Natural killer cell (primary cell): ENCODE measurements at regions not wholly inside any gene's neighbourhood (a gene's known extent, or its start where the extent isn't known, plus 50 kb on each side); places are given as distances from the start of the nearest gene placed in this dataset.

Source experiments
- ATAC-seq, 3 donors: fragments of 150-1000 bp in 2 of 3; fragments of 200-7000 bp in 1 of 3; cut with Tn5 transposase; 1 replicate in 1 of 3; 2 replicates in 2 of 3; pipeline ENCODE4 v1.10.0; 2021; ENCODE audit warnings: mild to moderate bottlenecking in 2 of 3, moderate library complexity in 2 of 3
- DNase-seq, 2 donors: peaks; one replicate each; pipeline versions ENCODE4 v3.0.0 to v3.0.0-alpha.2; 2013 to 2021; ENCODE audit warnings: mixed read lengths in 1 of 2
- H3K27ac ChIP-seq: one replicate; pipeline ENCODE4 v1.5.1; 2013; ENCODE audit warnings: mild to moderate bottlenecking, low read length
- H3K27me3 ChIP-seq: one replicate; pipeline ENCODE4 v1.6.1; 2013; ENCODE audit warnings: low read length; ENCODE audit not compliant: control insufficient read depth, insufficient read depth
- H3K36me3 ChIP-seq: one replicate; pipeline ENCODE4 v1.6.1; 2013; ENCODE audit warnings: low read length; ENCODE audit not compliant: control insufficient read depth, insufficient read depth
- H3K4me1 ChIP-seq: one replicate; pipeline ENCODE4 v1.6.1; 2013; ENCODE audit warnings: low read length; ENCODE audit not compliant: control insufficient read depth, insufficient read depth
- H3K4me3 ChIP-seq: one replicate; pipeline ENCODE4 v1.5.1; 2013; ENCODE audit warnings: low read length
- H3K9me3 ChIP-seq: one replicate; pipeline ENCODE4 v1.6.1; 2013; ENCODE audit warnings: low read length; ENCODE audit not compliant: control insufficient read depth, insufficient read depth
- H3K27ac Mint-ChIP-seq, 2 donors: one replicate each; pipeline ENCODE4 v1.8.0; 2022; ENCODE audit warnings: mild to moderate bottlenecking in 2 of 2, mixed read lengths in 2 of 2, moderate library complexity in 1 of 2
- H3K27me3 Mint-ChIP-seq, 2 donors: one replicate each; pipeline ENCODE4 v1.8.0; 2022; ENCODE audit warnings: low read depth in 2 of 2, mixed read lengths in 2 of 2
- H3K36me3 Mint-ChIP-seq: one replicate; pipeline ENCODE4 v1.8.0; 2022; ENCODE audit warnings: mixed read lengths
- H3K4me1 Mint-ChIP-seq, 2 donors: one replicate each; pipeline ENCODE4 v1.8.0; 2022; ENCODE audit warnings: mixed read lengths in 2 of 2
- H3K4me3 Mint-ChIP-seq: one replicate; pipeline ENCODE4 v1.8.0; 2022; ENCODE audit warnings: mild to moderate bottlenecking, moderate library complexity, mixed read lengths
- H3K9me3 Mint-ChIP-seq, 2 donors: one replicate each; pipeline ENCODE4 v1.8.0; 2022; ENCODE audit warnings: mixed read lengths in 2 of 2
- CTCF ChIP-seq: fragments of 200-600 bp; IDR thresholded peaks from one replicate; pipeline ENCODE4 v1.8.0; 2022; ENCODE audit warnings: antibody characterized with exemption
- WGBS: methylation state at CpG from one replicate; pipeline ENCODE4 v1.1.7; 2013; ENCODE audit warnings: missing lambda C conversion rate; ENCODE audit not compliant: insufficient coverage; 5-methylcytosine and 5-hydroxymethylcytosine counted together
- intact Hi-C: fragments of 100-400 bp; cut with micrococcal nuclease; formaldehyde crosslinking; loops from one replicate; pipeline ENCODE4 v1.14.2; 2022

GRCh38 chr1:189983166-189983890 is 494.3 kb downstream of the BRINP3 start:
- H3K27me3 Mint-ChIP-seq, result no peaks in the 10 kb centered on the region
- WGBS, result 71% methylated on average over 1 of the region's 3 CpGs
- H3K9me3 Mint-ChIP-seq, result peaks cover 17 to 38% of the 10 kb centered on the region in 2 donors
- H3K4me3 Mint-ChIP-seq, result no peak overlapping the region
- peaks cover 6% of the 10 kb centered on the region for H3K36me3 Mint-ChIP-seq
- no peaks in the 10 kb centered on the region for H3K4me1 Mint-ChIP-seq
- Histone ChIP-seq H3K27me3 (no peaks in the 10 kb centered on the region), H3K4me3 (no peak overlapping the region), H3K4me1 (no peaks in the 10 kb centered on the region), H3K36me3 (no peaks in the 10 kb centered on the region), H3K9me3 (peaks cover under 1% of the 10 kb centered on the region), H3K27ac (no peak overlapping the region)
- intact Hi-C loops, result no loop called here
- TF ChIP-seq CTCF, result no peak
- DNase-seq, result no peak
- no peak for ATAC-seq
- no peak overlapping the region for H3K27ac Mint-ChIP-seq

- no peaks in the 10 kb centered on the region for H3K4me1 ChIP-seq
- no peaks in the 10 kb centered on the region for H3K36me3 ChIP-seq
- H3K4me3 ChIP-seq, result no peak overlapping the region
- H3K27me3 ChIP-seq, result no peaks in the 10 kb centered on the region
- no peaks in the 10 kb centered on the region for H3K9me3 ChIP-seq
- intact Hi-C loops, result no loop called here
- ATAC-seq (no peak), DNase-seq (no peak)
- no peak overlapping the region for H3K4me3 Mint-ChIP-seq
- peaks cover 16 to 34% of the 10 kb centered on the region in 2 donors for H3K9me3 Mint-ChIP-seq
- H3K27me3 Mint-ChIP-seq, result no peaks in the 10 kb centered on the region
- H3K27ac Mint-ChIP-seq, result no peak overlapping the region
- no peaks in the 10 kb centered on the region for H3K4me1 Mint-ChIP-seq
- no peak for TF ChIP-seq CTCF
- no peak overlapping the region for H3K27ac ChIP-seq
- H3K36me3 Mint-ChIP-seq, result peaks cover 10% of the 10 kb centered on the region
Observed at GRCh38 chr1:189986516-189986915, 491.1 kb downstream of the BRINP3 start.

DNA sequence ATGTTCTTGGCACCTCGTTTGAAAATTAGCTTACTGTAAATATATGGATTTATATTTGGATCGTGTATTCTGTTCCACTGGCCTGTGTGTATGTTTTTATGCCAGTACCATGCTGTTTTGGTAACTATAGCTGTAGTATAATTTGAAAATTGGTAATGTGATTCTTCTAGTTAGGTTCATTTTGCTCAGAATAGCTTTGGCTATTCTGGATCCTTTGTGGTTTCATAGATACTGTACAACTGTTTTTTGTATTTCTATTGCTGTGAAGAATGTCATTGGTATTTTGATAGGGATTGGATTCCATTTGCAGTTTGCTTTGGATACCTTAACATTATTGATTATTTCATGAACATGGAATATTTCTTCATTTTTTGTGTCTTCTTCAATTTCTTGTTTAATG is 490.2 kb downstream of the BRINP3 start:
- TF ChIP-seq CTCF, result no peak
- Histone ChIP-seq H3K4me3 (no peak overlapping the region), H3K4me1 (no peaks in the 10 kb centered on the region), H3K27ac (no peak overlapping the region), H3K36me3 (no peaks in the 10 kb centered on the region), H3K9me3 (no peaks in the 10 kb centered on the region), H3K27me3 (no peaks in the 10 kb centered on the region)
- intact Hi-C loops, result no loop called here
- Mint-ChIP-seq H3K36me3 (peaks cover 20% of the 10 kb centered on the region), H3K4me3 (no peak overlapping the region), H3K27me3 (no peaks in the 10 kb centered on the region), H3K4me1 (no peaks in the 10 kb centered on the region), H3K27ac (no peak overlapping the region), H3K9me3 (peaks cover 20 to 39% of the 10 kb centered on the region in 2 donors)
- 78% methylated on average over 2 of the region's 2 CpGs for WGBS
- DNase-seq, result no peak
- ATAC-seq, result no peak

- WGBS, result 97% methylated on average over 12 of the region's 12 CpGs
- intact Hi-C loops, result no loop called here
- H3K4me1 Mint-ChIP-seq, result no peaks in the 10 kb centered on the region
- ATAC-seq (no peak), DNase-seq (no peak)
- H3K36me3 Mint-ChIP-seq, result peaks cover 32% of the 10 kb centered on the region
- no peak for TF ChIP-seq CTCF
- Histone ChIP-seq H3K27ac (no peak overlapping the region), H3K9me3 (peaks cover 10% of the 10 kb centered on the region), H3K4me3 (no peak overlapping the region), H3K4me1 (no peaks in the 10 kb centered on the region), H3K27me3 (no peaks in the 10 kb centered on the region), H3K36me3 (no peaks in the 10 kb centered on the region)
- no peak overlapping the region for H3K27ac Mint-ChIP-seq
- H3K27me3 Mint-ChIP-seq, result no peaks in the 10 kb centered on the region
- H3K9me3 Mint-ChIP-seq, result peaks cover 19 to 36% of the 10 kb centered on the region in 2 donors
- no peak overlapping the region for H3K4me3 Mint-ChIP-seq
Observed at GRCh38 chr1:189992856-189993255, 484.8 kb downstream of the BRINP3 start.
